Brain microvascular endothelial cell (primary cell): ENCODE measurements at regions not wholly inside any gene's neighbourhood (a gene's known extent, or its start where the extent isn't known, plus 50 kb on each side); places are given as distances from the start of the nearest gene placed in this dataset.

Source experiments
- DNase-seq: peaks from one replicate; pipeline ENCODE4 v3.0.0-alpha.2; 2020
- H3K27ac ChIP-seq: fragments of 250-450 bp; sonication (Bioruptor Pico); 2 replicates; pipeline ENCODE4 v1.5.1; 2020; ENCODE audit warnings: mild to moderate bottlenecking, moderate library complexity
- H3K27me3 ChIP-seq: fragments of 250-450 bp; sonication (Bioruptor Pico); replicated peaks from 2 replicates; pipeline ENCODE4 v1.5.1; 2020; ENCODE audit warnings: mild to moderate bottlenecking
- H3K36me3 ChIP-seq: fragments of 250-450 bp; sonication (Bioruptor Pico); replicated peaks from 2 replicates; pipeline ENCODE4 v1.5.1; 2020; ENCODE audit warnings: mild to moderate bottlenecking
- H3K4me3 ChIP-seq: 2 replicates; pipeline ENCODE4 v1.5.1; 2011; ENCODE audit warnings: low read depth, mild to moderate bottlenecking, control low read depth, low read length, moderate library complexity
- CTCF ChIP-seq: IDR thresholded peaks from 2 replicates; pipeline ENCODE4 v1.5.1; 2011; ENCODE audit warnings: low read depth, mild to moderate bottlenecking, moderate library complexity, low read length, control low read depth, inconsistent platforms; ENCODE audit errors: missing control alignments
- in situ Hi-C: cut with HindIII; loops from 2 replicates; pipeline ENCODE4 v1.10.0; 2017; ENCODE audit warnings: low sequenced_read_pairs, low pct_ligation_motif_present

- no peak overlapping the region for H3K27ac ChIP-seq
- H3K27me3 ChIP-seq = no peaks in the 10 kb centered on the region
- in situ Hi-C loops = no loop called here
- no peak overlapping the region for H3K4me3 ChIP-seq
- TF ChIP-seq CTCF = no peak
- no peak for DNase-seq
- H3K36me3 ChIP-seq = no peaks in the 10 kb centered on the region
These were observed 306.4 kb downstream of the LPIN1 start for GRCh38 chr2:12052796-12053195.

- Histone ChIP-seq H3K4me3 (no peak overlapping the region), H3K27ac (no peak overlapping the region)
These were observed 308.7 kb downstream of the LPIN1 start for GRCh38 chr2:12054956-12055618.

DNA sequence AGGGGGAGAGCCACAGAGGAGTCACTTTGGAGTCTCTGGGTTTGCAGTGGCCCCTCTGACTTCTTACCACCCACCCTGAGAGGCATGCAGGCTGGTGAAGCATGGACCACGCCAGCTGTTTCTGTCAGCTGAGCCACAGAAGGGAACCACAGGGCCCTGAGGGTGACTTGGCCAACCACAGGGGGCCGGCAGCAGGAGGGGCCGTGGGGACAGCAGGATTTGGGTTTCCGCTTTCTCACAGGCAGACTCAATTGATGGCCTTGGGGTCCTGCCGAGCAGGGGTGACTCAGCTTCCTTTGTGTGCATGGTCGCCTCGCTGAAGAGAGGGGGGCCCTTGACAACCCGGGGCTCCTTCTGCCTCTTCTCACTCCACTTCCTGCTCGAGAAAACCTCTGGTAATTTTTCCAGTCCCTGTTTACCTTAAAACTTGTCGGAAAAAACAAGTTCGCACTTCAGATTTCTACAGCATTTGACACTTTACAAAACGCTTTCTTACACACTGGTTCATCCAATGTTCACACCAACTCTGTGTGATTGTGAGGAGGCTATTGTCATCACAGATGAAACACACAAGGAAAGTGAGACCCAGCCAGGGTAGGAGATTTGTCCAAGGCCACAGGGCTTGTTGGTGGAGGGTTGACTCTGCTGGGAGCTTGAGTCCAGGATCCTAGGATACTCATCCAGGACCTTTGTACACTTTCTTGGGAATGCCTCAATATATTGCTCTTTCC is 311.2 kb downstream of the LPIN1 start:
- Histone ChIP-seq H3K27ac (no peak overlapping the region), H3K36me3 (no peaks in the 10 kb centered on the region), H3K27me3 (no peaks in the 10 kb centered on the region), H3K4me3 (no peak overlapping the region)
- in situ Hi-C loops = no loop called here
- DNase-seq = peak; percentile 31
- no peak for TF ChIP-seq CTCF

More at GRCh38 chr2:12054956-12055618, 308.7 kb downstream of the LPIN1 start:
- in situ Hi-C loops = no loop called here
- no peak for TF ChIP-seq CTCF
- Histone ChIP-seq H3K36me3 (no peaks in the 10 kb centered on the region), H3K27me3 (no peaks in the 10 kb centered on the region)
- no peak for DNase-seq

GRCh38 chr2:12059616-12060441 is 313.4 kb downstream of the LPIN1 start:
- peak; percentile 63 for DNase-seq
- no peak for TF ChIP-seq CTCF
- Histone ChIP-seq H3K36me3 (no peaks in the 10 kb centered on the region), H3K27ac (peak overlapping the region; percentile 13), H3K27me3 (no peaks in the 10 kb centered on the region), H3K4me3 (no peak overlapping the region)
- in situ Hi-C loops = no loop called here

GRCh38 chr2:12060886-12061285 is 314.5 kb downstream of the LPIN1 start:
- TF ChIP-seq CTCF = no peak
- H3K4me3 ChIP-seq = no peak overlapping the region
- in situ Hi-C loops = no loop called here
- DNase-seq = no peak
- no peak overlapping the region for H3K27ac ChIP-seq
- H3K27me3 ChIP-seq = no peaks in the 10 kb centered on the region
- H3K36me3 ChIP-seq = no peaks in the 10 kb centered on the region
